ENCODE measurements at regions not wholly inside any gene's neighbourhood (a gene's known extent, or its start where the extent isn't known, plus 50 kb on each side); places are given as distances from the start of the nearest gene placed in this dataset.

DNA sequence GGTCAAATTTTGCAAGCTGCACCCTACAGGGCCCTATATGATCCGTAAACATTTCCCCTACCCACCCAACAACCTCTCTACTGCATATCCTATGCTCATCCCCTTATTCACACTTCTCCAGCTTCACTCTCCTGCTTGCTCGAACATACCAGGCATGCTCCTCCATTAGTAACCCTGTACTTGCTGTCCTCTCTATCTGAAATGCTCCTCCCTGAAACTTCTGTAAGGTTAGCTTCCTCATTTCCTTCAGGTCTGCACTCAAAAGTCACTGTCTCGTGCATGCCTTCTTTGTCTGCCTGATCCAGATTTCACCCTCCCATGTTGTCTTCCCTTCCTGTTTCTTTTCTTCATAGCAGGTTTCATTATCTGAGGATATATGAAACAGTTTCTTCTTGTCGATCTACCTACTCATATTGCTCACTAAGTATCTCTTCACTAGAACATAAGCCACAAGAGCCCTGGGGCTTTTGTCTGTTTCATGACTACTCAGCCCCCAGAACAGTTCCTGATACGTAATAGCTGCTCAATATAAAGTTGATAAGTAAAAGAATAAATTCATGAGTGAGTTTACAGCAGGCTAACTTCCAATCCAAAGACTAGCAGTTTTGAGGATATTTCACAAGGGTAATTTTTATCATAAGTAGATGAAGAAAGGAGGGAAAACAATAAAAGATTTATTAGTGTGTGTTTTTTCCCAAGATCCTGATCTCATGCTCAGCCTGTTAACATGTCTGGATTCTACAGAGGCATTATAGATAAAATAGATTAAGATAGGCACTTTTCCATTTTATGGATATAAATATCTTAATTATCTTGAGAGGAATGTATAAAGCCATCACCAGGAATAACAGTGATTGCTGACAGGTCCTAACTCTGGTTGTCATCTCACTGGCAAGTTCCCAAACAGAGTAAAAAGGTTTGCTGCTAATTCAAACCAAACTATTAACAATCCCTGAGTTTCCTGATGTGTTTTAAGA is 392.5 kb upstream of the ESRRG start:
- Histone ChIP-seq H2AK5ac (ENCODE audit: low read depth, low read length) (no peak overlapping the region), H3K4me2 (ENCODE audit: insufficient read depth, low read length, poor library complexity, severe bottlenecking) (no peak overlapping the region), H3K9me3 (replicated peaks in 1 of 2; ENCODE audit: control insufficient read depth in 2 of 2, insufficient read depth in 1 of 2, low read depth in 1 of 2, low read length in 2 of 2) (no peaks in the 10 kb centered on the region), H2BK120ac (ENCODE audit: low read depth, low read length) (no peak overlapping the region), H3K27me3 (ENCODE audit: control insufficient read depth in 3 of 3, insufficient read depth in 3 of 3, low read depth in 1 of 3, low read length in 3 of 3) (peaks cover 0 to 6% (median 0%) of the 10 kb centered on the region in 3 experiments), H3K18ac (ENCODE audit: low read length) (no peak overlapping the region), H2BK15ac (ENCODE audit: low read length) (no peak overlapping the region), H2BK12ac (ENCODE audit: low read length) (no peak overlapping the region), H2BK5ac (ENCODE audit: low read length) (no peak overlapping the region), H3K4ac (ENCODE audit: low read length) (no peak overlapping the region), H3K4me3 (ENCODE audit: low read length in 2 of 2) (no peak overlapping the region), H3K9ac (ENCODE audit: low read depth, low read length, poor library complexity) (no peak overlapping the region), H3K23ac (ENCODE audit: low read depth, low read length, poor library complexity) (no peak overlapping the region), H3K36me3 (replicated peaks in 1 of 2; ENCODE audit: control insufficient read depth in 2 of 2, insufficient read depth in 2 of 2, low read length in 2 of 2) (no peaks in the 10 kb centered on the region), H3K27ac (replicated peaks; ENCODE audit: low read length) (no peak overlapping the region), H4K8ac (ENCODE audit: low read depth, low read length) (no peak overlapping the region), H2AFZ (ENCODE audit: low read length) (no peak overlapping the region), H4K91ac (ENCODE audit: low read depth, low read length, poor library complexity) (no peak overlapping the region), H3K79me1 (ENCODE audit: low read depth, low read length) (no peaks in the 10 kb centered on the region), H3K14ac (ENCODE audit: low read length) (no peak overlapping the region), H3K4me1 (ENCODE audit: control insufficient read depth in 2 of 2, insufficient read depth in 1 of 2, low read depth in 1 of 2, low read length in 2 of 2) (no peaks in the 10 kb centered on the region)
- WGBS, 2 donors (ENCODE audit: extremely low coverage in 2 of 2, insufficient read length in 2 of 2, insufficient replicate concordance in 1 of 2) = no CpG with 5 or more reads among the region's 5 CpGs
- no peak for DNase-seq (ENCODE audit: low spot score)

DNA sequence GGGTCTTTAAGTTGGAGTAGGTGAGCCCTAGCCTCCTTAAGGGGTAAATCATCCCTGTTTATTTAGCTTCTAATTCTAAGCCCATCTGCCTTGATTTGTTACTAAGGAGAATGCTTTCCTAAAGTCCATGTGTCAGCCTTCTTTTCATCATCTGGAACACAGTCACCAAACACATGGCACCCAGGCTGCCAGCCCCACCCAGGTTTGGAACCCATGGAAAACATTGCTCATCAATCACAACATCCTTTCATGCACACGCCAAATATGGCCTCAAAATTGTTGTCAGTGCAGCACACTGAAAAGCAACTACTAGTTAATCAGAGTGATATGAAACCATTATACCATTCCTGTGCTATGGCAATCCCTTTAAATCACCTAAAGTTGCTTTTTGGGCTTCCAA is 386.7 kb upstream of the ESRRG start:
- Histone ChIP-seq H3K14ac (ENCODE audit: low read length) (no peak overlapping the region), H2BK120ac (ENCODE audit: low read depth, low read length) (no peak overlapping the region), H2BK12ac (ENCODE audit: low read length) (no peak overlapping the region), H3K4me2 (ENCODE audit: insufficient read depth, low read length, poor library complexity, severe bottlenecking) (no peak overlapping the region), H3K4me1 (ENCODE audit: control insufficient read depth in 2 of 2, insufficient read depth in 1 of 2, low read depth in 1 of 2, low read length in 2 of 2) (peaks cover 5 to 10% of the 10 kb centered on the region in 2 donors), H3K23ac (ENCODE audit: low read depth, low read length, poor library complexity) (no peak overlapping the region), H2AFZ (ENCODE audit: low read length) (no peak overlapping the region), H2BK5ac (ENCODE audit: low read length) (no peak overlapping the region), H4K91ac (ENCODE audit: low read depth, low read length, poor library complexity) (no peak overlapping the region), H3K18ac (ENCODE audit: low read length) (no peak overlapping the region), H3K4me3 (ENCODE audit: low read length in 2 of 2) (no peak overlapping the region), H2AK5ac (ENCODE audit: low read depth, low read length) (no peak overlapping the region), H3K9me3 (replicated peaks in 1 of 2; ENCODE audit: control insufficient read depth in 2 of 2, insufficient read depth in 1 of 2, low read depth in 1 of 2, low read length in 2 of 2) (no peaks in the 10 kb centered on the region), H4K8ac (ENCODE audit: low read depth, low read length) (no peak overlapping the region), H3K36me3 (replicated peaks in 1 of 2; ENCODE audit: control insufficient read depth in 2 of 2, insufficient read depth in 2 of 2, low read length in 2 of 2) (no peaks in the 10 kb centered on the region), H2BK15ac (ENCODE audit: low read length) (no peak overlapping the region), H3K79me1 (ENCODE audit: low read depth, low read length) (no peaks in the 10 kb centered on the region), H3K27me3 (ENCODE audit: control insufficient read depth in 3 of 3, insufficient read depth in 3 of 3, low read depth in 1 of 3, low read length in 3 of 3) (peaks cover 0 to 14% (median 0%) of the 10 kb centered on the region in 3 experiments), H3K9ac (ENCODE audit: low read depth, low read length, poor library complexity) (no peak overlapping the region), H3K4ac (ENCODE audit: low read length) (no peak overlapping the region), H3K27ac (replicated peaks; ENCODE audit: low read length) (no peak overlapping the region)
- no peak for DNase-seq (ENCODE audit: low spot score)
- no CpG with 5 or more reads among the region's 1 CpG for WGBS, 2 donors (ENCODE audit: extremely low coverage in 2 of 2, insufficient read length in 2 of 2, insufficient replicate concordance in 1 of 2)

DNA sequence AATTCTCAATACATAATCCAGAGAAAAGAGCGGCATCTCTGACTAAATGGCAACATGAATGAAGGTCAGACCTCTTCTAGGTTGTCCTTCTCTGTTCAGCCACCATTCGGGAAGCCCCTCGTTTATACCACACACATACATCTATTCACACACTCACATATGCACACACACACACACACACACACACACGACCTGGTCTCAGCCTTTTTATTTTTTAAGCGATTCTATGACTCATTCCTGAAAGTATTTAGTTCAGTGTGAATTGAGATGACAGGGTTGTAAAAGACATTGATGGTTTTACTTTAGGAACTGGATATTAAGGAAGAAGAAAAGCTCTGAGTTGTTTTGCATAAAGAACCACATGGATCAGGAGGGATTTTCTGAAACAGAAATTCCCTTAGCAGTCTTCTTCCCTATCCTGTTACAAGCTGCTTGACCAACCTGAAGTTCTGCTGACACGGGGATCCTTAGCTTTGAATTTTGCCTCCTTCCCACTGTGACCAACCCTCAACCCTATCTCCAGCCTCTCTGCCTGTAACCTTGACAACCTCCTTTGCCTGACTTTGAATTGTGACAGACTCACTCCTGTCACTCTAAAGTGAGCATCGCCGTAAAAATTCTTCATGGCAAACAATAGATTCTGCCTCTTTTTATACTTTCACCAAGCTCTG is 383.1 kb upstream of the ESRRG start:
- no peak for DNase-seq (ENCODE audit: low spot score)
- no peak overlapping the region for H2BK5ac ChIP-seq (ENCODE audit: low read length)
- H4K91ac ChIP-seq (ENCODE audit: low read depth, low read length, poor library complexity) = no peak overlapping the region
- no peak overlapping the region for H2BK15ac ChIP-seq (ENCODE audit: low read length)
- peaks cover 0 to 15% (median 0%) of the 10 kb centered on the region in 3 experiments for H3K27me3 ChIP-seq (ENCODE audit: control insufficient read depth in 3 of 3, insufficient read depth in 3 of 3, low read depth in 1 of 3, low read length in 3 of 3)
- H3K23ac ChIP-seq (ENCODE audit: low read depth, low read length, poor library complexity) = no peak overlapping the region
- H3K36me3 ChIP-seq (replicated peaks in 1 of 2; ENCODE audit: control insufficient read depth in 2 of 2, insufficient read depth in 2 of 2, low read length in 2 of 2) = no peaks in the 10 kb centered on the region
- no peak overlapping the region for H3K27ac ChIP-seq (replicated peaks; ENCODE audit: low read length)
- H2AFZ ChIP-seq (ENCODE audit: low read length) = no peak overlapping the region
- no peak overlapping the region for H2BK120ac ChIP-seq (ENCODE audit: low read depth, low read length)
- no CpG with 5 or more reads among the region's 8 CpGs for WGBS, 2 donors (ENCODE audit: extremely low coverage in 2 of 2, insufficient read length in 2 of 2, insufficient replicate concordance in 1 of 2)
- no peaks in the 10 kb centered on the region for H3K79me1 ChIP-seq (ENCODE audit: low read depth, low read length)
- no peak overlapping the region for H2BK12ac ChIP-seq (ENCODE audit: low read length)
- H2AK5ac ChIP-seq (ENCODE audit: low read depth, low read length) = no peak overlapping the region
- no peak overlapping the region for H3K14ac ChIP-seq (ENCODE audit: low read length)
- no peaks in the 10 kb centered on the region for H3K9me3 ChIP-seq (replicated peaks in 1 of 2; ENCODE audit: control insufficient read depth in 2 of 2, insufficient read depth in 1 of 2, low read depth in 1 of 2, low read length in 2 of 2)
- H3K4me2 ChIP-seq (ENCODE audit: insufficient read depth, low read length, poor library complexity, severe bottlenecking) = no peak overlapping the region
- no peak overlapping the region for H3K4ac ChIP-seq (ENCODE audit: low read length)
- no peak overlapping the region for H3K18ac ChIP-seq (ENCODE audit: low read length)
- H3K4me3 ChIP-seq (ENCODE audit: low read length in 2 of 2) = no peak overlapping the region
- no peak overlapping the region for H3K9ac ChIP-seq (ENCODE audit: low read depth, low read length, poor library complexity)
- peaks cover 5 to 10% of the 10 kb centered on the region in 2 donors for H3K4me1 ChIP-seq (ENCODE audit: control insufficient read depth in 2 of 2, insufficient read depth in 1 of 2, low read depth in 1 of 2, low read length in 2 of 2)
- H4K8ac ChIP-seq (ENCODE audit: low read depth, low read length) = no peak overlapping the region

DNA sequence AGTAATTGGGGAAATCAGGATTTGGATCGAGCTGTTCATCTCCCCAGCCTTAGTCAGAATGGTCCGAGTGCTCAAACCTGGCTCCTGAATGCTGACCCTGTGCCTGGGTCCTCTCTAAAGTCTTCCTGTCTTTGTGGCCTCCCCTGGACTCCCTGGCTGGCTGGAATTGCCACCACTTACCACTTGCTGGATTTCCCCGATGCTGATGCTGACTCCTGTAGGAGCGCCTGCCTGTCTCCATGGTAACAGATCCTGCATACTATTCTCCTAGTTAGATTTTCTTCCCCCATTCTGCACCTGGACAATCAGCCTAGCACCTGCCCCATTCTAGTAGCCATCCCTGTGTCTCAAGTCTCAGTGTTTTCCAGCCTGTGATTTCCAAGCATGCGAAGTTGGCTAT is 382.2 kb upstream of the ESRRG start:
- no peaks in the 10 kb centered on the region for H3K9me3 ChIP-seq (replicated peaks in 1 of 2; ENCODE audit: control insufficient read depth in 2 of 2, insufficient read depth in 1 of 2, low read depth in 1 of 2, low read length in 2 of 2)
- WGBS, 2 donors (ENCODE audit: extremely low coverage in 2 of 2, insufficient read length in 2 of 2, insufficient replicate concordance in 1 of 2) = no CpG with 5 or more reads among the region's 5 CpGs
- peaks cover 0 to 15% (median 0%) of the 10 kb centered on the region in 3 experiments for H3K27me3 ChIP-seq (ENCODE audit: control insufficient read depth in 3 of 3, insufficient read depth in 3 of 3, low read depth in 1 of 3, low read length in 3 of 3)
- no peak for DNase-seq (ENCODE audit: low spot score)
- no peak overlapping the region for H2BK12ac ChIP-seq (ENCODE audit: low read length)
- H4K8ac ChIP-seq (ENCODE audit: low read depth, low read length) = no peak overlapping the region
- peaks cover 5 to 10% of the 10 kb centered on the region in 2 donors for H3K4me1 ChIP-seq (ENCODE audit: control insufficient read depth in 2 of 2, insufficient read depth in 1 of 2, low read depth in 1 of 2, low read length in 2 of 2)
- no peaks in the 10 kb centered on the region for H3K36me3 ChIP-seq (replicated peaks in 1 of 2; ENCODE audit: control insufficient read depth in 2 of 2, insufficient read depth in 2 of 2, low read length in 2 of 2)
- no peak overlapping the region for H3K4ac ChIP-seq (ENCODE audit: low read length)
- no peak overlapping the region for H3K14ac ChIP-seq (ENCODE audit: low read length)
- no peak overlapping the region for H3K27ac ChIP-seq (replicated peaks; ENCODE audit: low read length)
- no peak overlapping the region for H3K18ac ChIP-seq (ENCODE audit: low read length)
- H3K4me3 ChIP-seq (ENCODE audit: low read length in 2 of 2) = no peak overlapping the region
- H2BK5ac ChIP-seq (ENCODE audit: low read length) = no peak overlapping the region
- no peak overlapping the region for H2AK5ac ChIP-seq (ENCODE audit: low read depth, low read length)
- H3K4me2 ChIP-seq (ENCODE audit: insufficient read depth, low read length, poor library complexity, severe bottlenecking) = no peak overlapping the region
- no peak overlapping the region for H2BK15ac ChIP-seq (ENCODE audit: low read length)
- no peak overlapping the region for H2BK120ac ChIP-seq (ENCODE audit: low read depth, low read length)
- H4K91ac ChIP-seq (ENCODE audit: low read depth, low read length, poor library complexity) = no peak overlapping the region
- no peak overlapping the region for H2AFZ ChIP-seq (ENCODE audit: low read length)
- H3K9ac ChIP-seq (ENCODE audit: low read depth, low read length, poor library complexity) = no peak overlapping the region
- no peak overlapping the region for H3K23ac ChIP-seq (ENCODE audit: low read depth, low read length, poor library complexity)
- H3K79me1 ChIP-seq (ENCODE audit: low read depth, low read length) = no peaks in the 10 kb centered on the region

Measured in neuronal stem cell (in vitro differentiated cells).